ENCODE measurements at regions not wholly inside any gene's neighbourhood (a gene's known extent, or its start where the extent isn't known, plus 50 kb on each side); places are given as distances from the start of the nearest gene placed in this dataset.

GRCh38 chr2:163951312-163951711, 215.5 kb upstream of the FIGN start:
- Histone ChIP-seq H3K4me3 (no peak overlapping the region), H3K27ac (no peak overlapping the region), H3K27me3 (no peaks in the 10 kb centered on the region), H3K9me3 (no peaks in the 10 kb centered on the region), H3K4me1 (ENCODE audit: insufficient read depth) (no peaks in the 10 kb centered on the region), H3K36me3 (no peaks in the 10 kb centered on the region)
- TF ChIP-seq POLR2A (IDR thresholded peaks at IDR 0.05) (no peak), EP300 (IDR thresholded peaks at IDR 0.05) (no peak), CTCF (IDR thresholded peaks at IDR 0.05) (no peak)
- no peak for DNase-seq
- intact Hi-C loops (cut with DNase I), result no loop called here

GRCh38 chr2:163949693-163950092, 213.9 kb upstream of the FIGN start:
- intact Hi-C loops (cut with DNase I), result no loop called here
- Histone ChIP-seq H3K4me1 (ENCODE audit: insufficient read depth) (no peaks in the 10 kb centered on the region), H3K27ac (no peak overlapping the region), H3K27me3 (no peaks in the 10 kb centered on the region), H3K4me3 (no peak overlapping the region), H3K36me3 (no peaks in the 10 kb centered on the region), H3K9me3 (no peaks in the 10 kb centered on the region)
- TF ChIP-seq CTCF (IDR thresholded peaks at IDR 0.05) (no peak), POLR2A (IDR thresholded peaks at IDR 0.05) (no peak), EP300 (IDR thresholded peaks at IDR 0.05) (no peak)
- DNase-seq, result no peak

- intact Hi-C loops (cut with DNase I), result no loop called here
- H3K9me3 ChIP-seq, result no peaks in the 10 kb centered on the region
- no peaks in the 10 kb centered on the region for H3K27me3 ChIP-seq
- DNase-seq, result no peak
- no peak overlapping the region for H3K27ac ChIP-seq
- no peak overlapping the region for H3K4me3 ChIP-seq
- H3K4me1 ChIP-seq (ENCODE audit: insufficient read depth), result no peaks in the 10 kb centered on the region
- whole genome bisulfite sequencing, 3 donors, result 94 to 96% (median 94%) methylated on average over 4 of the region's 4 CpGs
- TF ChIP-seq EP300 (IDR thresholded peaks at IDR 0.05) (no peak), POLR2A (IDR thresholded peaks at IDR 0.05) (no peak), CTCF (IDR thresholded peaks at IDR 0.05) (no peak)
- H3K36me3 ChIP-seq, result no peaks in the 10 kb centered on the region
Observed at GRCh38 chr2:163944347-163944737, 208.5 kb upstream of the FIGN start.

- H3K4me1 ChIP-seq (ENCODE audit: insufficient read depth), result no peaks in the 10 kb centered on the region
- intact Hi-C loops (cut with DNase I), result no loop called here
Observed at GRCh38 chr2:163943403-163944346, 207.9 kb upstream of the FIGN start.

More at GRCh38 chr2:163943403-163944346, 207.9 kb upstream of the FIGN start:
- Histone ChIP-seq H3K27ac (no peak overlapping the region), H3K9me3 (no peaks in the 10 kb centered on the region), H3K27me3 (no peaks in the 10 kb centered on the region), H3K36me3 (no peaks in the 10 kb centered on the region), H3K4me3 (no peak overlapping the region)
- WGBS, 3 donors, result 78 to 89% (median 83%) methylated on average over 9 of the region's 9 CpGs
- no peak for DNase-seq
- TF ChIP-seq EP300 (IDR thresholded peaks at IDR 0.05) (no peak), POLR2A (IDR thresholded peaks at IDR 0.05) (no peak), CTCF (IDR thresholded peaks at IDR 0.05) (no peak)
